PC-3 (cell line): ENCODE measurements at regions not wholly inside any gene's neighbourhood (a gene's known extent, or its start where the extent isn't known, plus 50 kb on each side); places are given as distances from the start of the nearest gene placed in this dataset.

Experiments
- ATAC-seq: fragments of 200-7000 bp; cut with Tn5 transposase; 2 replicates; pipeline ENCODE4 v1.9.1; 2020; ENCODE audit warnings: mild to moderate bottlenecking, moderate library complexity
- BruUV-seq: library from RNA; stranded (reverse); fragments of 400-500 nt; replicated peaks from 2 replicates; lab custom pipeline; 2021; lab: Mats Ljungman, UMichigan
- CTCF ChIA-PET: fragments of 300-600 bp; sonication (Branson Sonifier 250); formaldehyde crosslinking; loops from one replicate; lab custom pipeline; 2022; ENCODE audit warnings: antibody characterized with exemption; lab: Charles Lee
- POLR2A ChIA-PET: fragments of 300-600 bp; sonication (Branson Sonifier 250); formaldehyde crosslinking; loops from one replicate; lab custom pipeline; 2022; ENCODE audit warnings: antibody characterized with exemption; ENCODE audit not compliant: unreplicated experiment; lab: Charles Lee
- DNase-seq: peaks from one replicate; pipeline ENCODE4 v3.0.0-alpha.2; 2015
- H2AFZ ChIP-seq: fragments of 300-600 bp; sonication (generic); 2 replicates; pipeline ENCODE4 v1.6.0; 2016; ENCODE audit warnings: antibody characterized with exemption, low read length
- H3F3A ChIP-seq: fragments of 300-600 bp; sonication (generic); one replicate; pipeline ENCODE4 v1.6.0; 2017; ENCODE audit warnings: antibody characterized with exemption, low read length, control low read depth, mild to moderate bottlenecking; ENCODE audit not compliant: unreplicated experiment
- H3K27ac ChIP-seq: fragments of 300-600 bp; sonication (generic); 2 replicates; pipeline ENCODE4 v1.5.1; 2016; ENCODE audit warnings: mild to moderate bottlenecking, low read length
- H3K27me3 ChIP-seq: fragments of 300-600 bp; sonication (generic); 2 replicates; pipeline ENCODE4 v1.6.1; 2016; ENCODE audit warnings: low read length, mixed read lengths
- H3K36me3 ChIP-seq: fragments of 300-600 bp; sonication (generic); 2 replicates; pipeline ENCODE4 v1.6.1; 2016; ENCODE audit warnings: low read depth, mixed run types, low read length, mixed read lengths
- H3K4me1 ChIP-seq: fragments of 300-600 bp; sonication (generic); 2 replicates; pipeline ENCODE4 v1.5.1; 2016; ENCODE audit warnings: low read length; ENCODE audit not compliant: insufficient read depth
- H3K4me2 ChIP-seq: fragments of 300-600 bp; sonication (generic); 2 replicates; pipeline ENCODE4 v1.6.0; 2016; ENCODE audit warnings: low read length
- H3K4me3 ChIP-seq: fragments of 300-600 bp; sonication (generic); 2 replicates; pipeline ENCODE4 v1.5.1; 2016; ENCODE audit warnings: mild to moderate bottlenecking, low read length, mixed read lengths
- H3K79me2 ChIP-seq: fragments of 300-600 bp; sonication (generic); 2 replicates; pipeline ENCODE4 v1.6.1; 2017; ENCODE audit warnings: low read length, mixed read lengths
- H3K9ac ChIP-seq: fragments of 300-600 bp; sonication (generic); 2 replicates; pipeline ENCODE4 v1.6.0; 2016; ENCODE audit warnings: mild to moderate bottlenecking, low read length
- H3K9me2 ChIP-seq: fragments of 300-600 bp; sonication (generic); replicated peaks from 2 replicates; pipeline ENCODE4 v1.6.1; 2016; ENCODE audit warnings: mixed run types, low read length, mixed read lengths
- H3K9me3 ChIP-seq: fragments of 300-600 bp; sonication (generic); 2 replicates; pipeline ENCODE4 v1.6.1; 2016; ENCODE audit warnings: low read length, mixed read lengths
- H4K20me1 ChIP-seq: fragments of 300-600 bp; sonication (generic); 2 replicates; pipeline ENCODE4 v1.6.1; 2016; ENCODE audit warnings: low read length, mixed read lengths
- CTCF ChIP-seq: fragments of 300-600 bp; sonication (generic); conservative IDR thresholded peaks from 2 replicates; pipeline ENCODE4 v1.5.1; 2017; ENCODE audit warnings: antibody characterized with exemption, low read depth, mild to moderate bottlenecking, low read length
- EZH2 ChIP-seq: fragments of 300-600 bp; sonication (generic); IDR thresholded peaks from one replicate; pipeline ENCODE4 v1.6.1; 2017; ENCODE audit warnings: antibody characterized with exemption, mild to moderate bottlenecking, low read length; ENCODE audit not compliant: unreplicated experiment
- EZH2phosphoT487 ChIP-seq: fragments of 300-600 bp; sonication (generic); IDR thresholded peaks from 2 replicates; pipeline ENCODE4 v1.6.1; 2018; ENCODE audit warnings: mild to moderate bottlenecking, antibody characterized with exemption, low read length, borderline replicate concordance
- intact Hi-C: fragments of 100-400 bp; cut with micrococcal nuclease; formaldehyde crosslinking; loops from 2 replicates; pipeline ENCODE4 v1.9.0; 2023

GRCh38 chr5:65087154-65087553, 318.4 kb downstream of the CWC27 start:
- ChIA-PET CTCF (no interaction called here), POLR2A (no interaction called here)
- intact Hi-C loops: no loop called here
- Histone ChIP-seq H3K27me3 (no peaks in the 10 kb centered on the region), H3F3A (no peaks in the 10 kb centered on the region), H3K27ac (no peak overlapping the region), H3K4me1 (no peaks in the 10 kb centered on the region), H3K4me3 (no peak overlapping the region), H3K9ac (no peak overlapping the region), H3K4me2 (no peak overlapping the region), H3K9me2 (no peaks in the 10 kb centered on the region), H4K20me1 (no peaks in the 10 kb centered on the region), H3K36me3 (no peaks in the 10 kb centered on the region), H2AFZ (no peak overlapping the region), H3K79me2 (no peaks in the 10 kb centered on the region), H3K9me3 (no peaks in the 10 kb centered on the region)
- no peak for ATAC-seq
- BruUV-seq: no TSS peak
- no peak for TF ChIP-seq EZH2
- no peak for TF ChIP-seq EZH2phosphoT487
- TF ChIP-seq CTCF: no peak
- DNase-seq: no peak

- Histone ChIP-seq H3K4me1 (no peaks in the 10 kb centered on the region), H3K27ac (no peak overlapping the region), H3K27me3 (no peaks in the 10 kb centered on the region), H3K9ac (no peak overlapping the region), H3K79me2 (no peaks in the 10 kb centered on the region), H3K4me2 (no peak overlapping the region), H4K20me1 (no peaks in the 10 kb centered on the region), H3K4me3 (no peak overlapping the region), H3K9me2 (no peaks in the 10 kb centered on the region), H3K36me3 (no peaks in the 10 kb centered on the region), H3K9me3 (no peaks in the 10 kb centered on the region), H2AFZ (no peak overlapping the region), H3F3A (no peaks in the 10 kb centered on the region)
- POLR2A ChIA-PET: no interaction called here
- no peak for DNase-seq
- BruUV-seq: no TSS peak
- no peak for TF ChIP-seq EZH2phosphoT487
- no peak for TF ChIP-seq EZH2
- no peak for TF ChIP-seq CTCF
- intact Hi-C loops: loop anchor here (10.0 kb wide), 1 partner anchor 139 kb away; no protein-coding TSS in a partner anchor
- CTCF ChIA-PET: no interaction called here
- no peak for ATAC-seq
Measured at GRCh38 chr5:65094279-65094678, 325.5 kb downstream of the CWC27 start.

- no peak overlapping the region for H3K9ac ChIP-seq
- no peaks in the 10 kb centered on the region for H3K27me3 ChIP-seq
- H3K36me3 ChIP-seq: no peaks in the 10 kb centered on the region
- H3K79me2 ChIP-seq: no peaks in the 10 kb centered on the region
- ChIA-PET POLR2A (no interaction called here), CTCF (no interaction called here)
- no peaks in the 10 kb centered on the region for H3K9me3 ChIP-seq
- intact Hi-C loops: loop anchor here (10.0 kb wide), 1 partner anchor 144 kb away; no protein-coding TSS in a partner anchor
- no peaks in the 10 kb centered on the region for H3F3A ChIP-seq
- no peak for TF ChIP-seq EZH2phosphoT487
- no peak for TF ChIP-seq CTCF
- no peak for TF ChIP-seq EZH2
- DNase-seq: no peak
- H3K9me2 ChIP-seq: no peaks in the 10 kb centered on the region
- no peak overlapping the region for H3K4me3 ChIP-seq
- no peak overlapping the region for H3K4me2 ChIP-seq
- peaks cover 2% of the 10 kb centered on the region; the same call in 1 of the 2 replicates for H3K4me1 ChIP-seq
- no TSS peak for BruUV-seq
- no peak overlapping the region for H3K27ac ChIP-seq
- H2AFZ ChIP-seq: no peak overlapping the region
- ATAC-seq: no peak
- no peaks in the 10 kb centered on the region for H4K20me1 ChIP-seq
Measured at GRCh38 chr5:65098393-65098792, 329.7 kb downstream of the CWC27 start.
